ENCODE measurements at regions not wholly inside any gene's neighbourhood (a gene's known extent, or its start where the extent isn't known, plus 50 kb on each side); places are given as distances from the start of the nearest gene placed in this dataset.

GRCh38 chr3:15873415-15873814, 75.6 kb upstream of the ANKRD28 start:
- Histone ChIP-seq H3K4me3 (ENCODE audit: control insufficient read depth in 2 of 3, extremely low read depth in 1 of 3, insufficient read depth in 2 of 3, low read depth in 1 of 3, low read length in 3 of 3) (no peak overlapping the region), H3K36me3 (ENCODE audit: control insufficient read depth in 2 of 2, extremely low read depth in 1 of 2, insufficient read depth in 2 of 2, low read length in 2 of 2) (no peaks in the 10 kb centered on the region), H3K4me2 (ENCODE audit: control insufficient read depth, extremely low read depth, insufficient read depth, low read depth, low read length) (no peak overlapping the region), H3K79me2 (ENCODE audit: control insufficient read depth, insufficient read depth, low read length) (no peaks in the 10 kb centered on the region), H3K4me1 (ENCODE audit: control insufficient read depth, extremely low read depth, insufficient read depth, low read length) (peaks cover 10% of the 10 kb centered on the region), H3K27ac (ENCODE audit: control insufficient read depth, insufficient read depth, low read length) (no peak overlapping the region), H3K9me3 (ENCODE audit: control insufficient read depth, low read depth, low read length) (no peaks in the 10 kb centered on the region), H2AFZ (ENCODE audit: control insufficient read depth, low read length) (no peak overlapping the region), H4K20me1 (ENCODE audit: control insufficient read depth, extremely low read depth, insufficient read depth, low read length) (no peaks in the 10 kb centered on the region), H3K27me3 (ENCODE audit: control insufficient read depth, extremely low read depth, insufficient read depth, low read length) (no peaks in the 10 kb centered on the region), H3K9me1 (ENCODE audit: control insufficient read depth, extremely low read depth, insufficient read depth, low read length) (no peaks in the 10 kb centered on the region), H3K9ac (ENCODE audit: control insufficient read depth, extremely low read depth, insufficient read depth, low read length) (no peak overlapping the region)
- no peak for FAIRE-seq
- dilution Hi-C loops (cut with MboI; ENCODE audit: extremely low pct_ligation_motif_present, low sequenced_read_pairs) = no loop called here
- TF ChIP-seq EZH2 (IDR thresholded peaks at IDR 0.05; ENCODE audit: low read length) (no peak), CTCF (optimal IDR thresholded peaks at IDR 0.05 in 1 of 3, IDR thresholded peaks at IDR 0.05 in 1 of 3, conservative IDR thresholded peaks at IDR 0.05 in 1 of 3; ENCODE audit: extremely low read depth in 1 of 3, insufficient read depth in 2 of 3, low read length in 3 of 3) (no peak)
- no peak for DNase-seq (ENCODE audit: low read depth, low spot score)

GRCh38 chr3:15875016-15875689, 77.4 kb upstream of the ANKRD28 start:
- H3K4me2 ChIP-seq (ENCODE audit: control insufficient read depth, extremely low read depth, insufficient read depth, low read depth, low read length) = peak overlapping the region; percentile 23
- TF ChIP-seq CTCF (optimal IDR thresholded peaks at IDR 0.05 in 1 of 3, IDR thresholded peaks at IDR 0.05 in 1 of 3, conservative IDR thresholded peaks at IDR 0.05 in 1 of 3; ENCODE audit: extremely low read depth in 1 of 3, insufficient read depth in 2 of 3, low read length in 3 of 3) (no peak), EZH2 (IDR thresholded peaks at IDR 0.05; ENCODE audit: low read length) (no peak)
- H3K4me3 ChIP-seq (ENCODE audit: control insufficient read depth in 2 of 3, extremely low read depth in 1 of 3, insufficient read depth in 2 of 3, low read depth in 1 of 3, low read length in 3 of 3) = no peak overlapping the region
- H3K27me3 ChIP-seq (ENCODE audit: control insufficient read depth, extremely low read depth, insufficient read depth, low read length) = no peaks in the 10 kb centered on the region
- dilution Hi-C loops (cut with MboI; ENCODE audit: extremely low pct_ligation_motif_present, low sequenced_read_pairs) = no loop called here
- peaks cover 10% of the 10 kb centered on the region for H3K4me1 ChIP-seq (ENCODE audit: control insufficient read depth, extremely low read depth, insufficient read depth, low read length)
- no peaks in the 10 kb centered on the region for H4K20me1 ChIP-seq (ENCODE audit: control insufficient read depth, extremely low read depth, insufficient read depth, low read length)
- FAIRE-seq (peak; percentile 46), DNase-seq (ENCODE audit: low read depth, low spot score) (no peak)
- no peak overlapping the region for H2AFZ ChIP-seq (ENCODE audit: control insufficient read depth, low read length)
- H3K9ac ChIP-seq (ENCODE audit: control insufficient read depth, extremely low read depth, insufficient read depth, low read length) = no peak overlapping the region
- H3K27ac ChIP-seq (ENCODE audit: control insufficient read depth, insufficient read depth, low read length) = no peak overlapping the region
- H3K36me3 ChIP-seq (ENCODE audit: control insufficient read depth in 2 of 2, extremely low read depth in 1 of 2, insufficient read depth in 2 of 2, low read length in 2 of 2) = no peaks in the 10 kb centered on the region
- no peaks in the 10 kb centered on the region for H3K9me3 ChIP-seq (ENCODE audit: control insufficient read depth, low read depth, low read length)
- H3K79me2 ChIP-seq (ENCODE audit: control insufficient read depth, insufficient read depth, low read length) = no peaks in the 10 kb centered on the region
- H3K9me1 ChIP-seq (ENCODE audit: control insufficient read depth, extremely low read depth, insufficient read depth, low read length) = no peaks in the 10 kb centered on the region

Data from keratinocyte (primary cell).